NB4 (cell line): ENCODE measurements at regions not wholly inside any gene's neighbourhood (a gene's known extent, or its start where the extent isn't known, plus 50 kb on each side); places are given as distances from the start of the nearest gene placed in this dataset.

Source experiments
- DNase-seq: peaks from one replicate; pipeline ENCODE4 v3.0.0; 2010; ENCODE audit warnings: low read depth
- H3K4me3 ChIP-seq: one replicate; pipeline ENCODE4 v1.5.1; 2011; ENCODE audit warnings: mild to moderate bottlenecking, low read depth, low read length, moderate library complexity
- MYC ChIP-seq: IDR thresholded peaks from 2 replicates; pipeline ENCODE4 v1.6.1; 2011; ENCODE audit warnings: low read depth, low read length
- POLR2A ChIP-seq: IDR thresholded peaks from 2 replicates; pipeline ENCODE4 v1.6.1; 2011; ENCODE audit warnings: mild to moderate bottlenecking; ENCODE audit not compliant: insufficient read length; ENCODE audit errors: extremely low read depth
- TF ChIP-seq, protein P1 (sequence below): IDR thresholded peaks from 2 replicates; pipeline ENCODE4 v1.6.1; 2011; ENCODE audit warnings: low read depth, low read length
- TF ChIP-seq, protein P2 (sequence below): IDR thresholded peaks from one replicate; pipeline ENCODE4 v1.5.1; 2012; ENCODE audit warnings: low read depth, low read length

DNA sequence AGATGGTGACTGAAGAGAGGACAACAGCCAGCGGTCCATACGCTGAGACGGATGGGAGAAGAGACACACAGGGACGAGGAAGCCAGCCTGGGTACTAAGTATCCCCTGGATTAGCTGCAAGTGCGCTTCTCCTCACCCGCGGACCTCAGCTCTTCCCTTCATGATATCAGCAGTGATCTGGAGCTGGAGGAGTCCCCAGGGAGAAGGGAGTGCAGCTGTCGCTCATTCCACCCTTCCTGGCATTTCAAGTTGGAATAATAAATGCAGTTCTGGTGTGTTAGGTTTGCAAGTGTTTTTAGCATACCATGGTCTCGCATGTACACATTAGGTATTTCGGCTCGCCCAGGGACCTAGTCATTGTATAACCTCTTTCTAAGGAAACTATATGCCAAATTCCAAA lies 88.5 kb upstream of the C1QTNF9B start:
- no peak overlapping the region for H3K4me3 ChIP-seq
- no peak for DNase-seq
- TF ChIP-seq, protein P1, sequence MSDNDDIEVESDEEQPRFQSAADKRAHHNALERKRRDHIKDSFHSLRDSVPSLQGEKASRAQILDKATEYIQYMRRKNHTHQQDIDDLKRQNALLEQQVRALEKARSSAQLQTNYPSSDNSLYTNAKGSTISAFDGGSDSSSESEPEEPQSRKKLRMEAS, result no peak
- TF ChIP-seq MYC (no peak), POLR2A (no peak)
- TF ChIP-seq, protein P2, sequence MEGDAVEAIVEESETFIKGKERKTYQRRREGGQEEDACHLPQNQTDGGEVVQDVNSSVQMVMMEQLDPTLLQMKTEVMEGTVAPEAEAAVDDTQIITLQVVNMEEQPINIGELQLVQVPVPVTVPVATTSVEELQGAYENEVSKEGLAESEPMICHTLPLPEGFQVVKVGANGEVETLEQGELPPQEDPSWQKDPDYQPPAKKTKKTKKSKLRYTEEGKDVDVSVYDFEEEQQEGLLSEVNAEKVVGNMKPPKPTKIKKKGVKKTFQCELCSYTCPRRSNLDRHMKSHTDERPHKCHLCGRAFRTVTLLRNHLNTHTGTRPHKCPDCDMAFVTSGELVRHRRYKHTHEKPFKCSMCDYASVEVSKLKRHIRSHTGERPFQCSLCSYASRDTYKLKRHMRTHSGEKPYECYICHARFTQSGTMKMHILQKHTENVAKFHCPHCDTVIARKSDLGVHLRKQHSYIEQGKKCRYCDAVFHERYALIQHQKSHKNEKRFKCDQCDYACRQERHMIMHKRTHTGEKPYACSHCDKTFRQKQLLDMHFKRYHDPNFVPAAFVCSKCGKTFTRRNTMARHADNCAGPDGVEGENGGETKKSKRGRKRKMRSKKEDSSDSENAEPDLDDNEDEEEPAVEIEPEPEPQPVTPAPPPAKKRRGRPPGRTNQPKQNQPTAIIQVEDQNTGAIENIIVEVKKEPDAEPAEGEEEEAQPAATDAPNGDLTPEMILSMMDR, result no peak

DNA sequence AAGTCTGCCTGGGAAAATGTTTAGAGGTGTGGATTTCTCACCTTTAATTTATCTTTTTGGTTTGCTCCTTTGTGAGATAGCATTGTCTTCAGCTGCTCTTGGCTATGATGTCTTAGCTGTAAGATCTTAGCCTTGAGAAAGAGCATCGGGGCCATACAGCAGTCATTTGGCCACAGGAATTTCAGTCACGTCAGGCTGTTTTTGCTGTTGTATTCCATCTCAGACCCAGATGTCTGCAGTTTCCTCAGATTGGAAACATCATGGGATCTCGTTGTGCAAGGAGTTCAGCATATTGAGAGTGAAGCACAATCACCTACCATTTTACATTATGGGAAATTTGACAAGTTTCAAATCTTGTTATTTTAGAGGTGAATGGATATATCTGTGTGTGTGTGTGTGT lies 89.3 kb upstream of the C1QTNF9B start:
- TF ChIP-seq, protein P2, result no peak
- no peak for TF ChIP-seq POLR2A
- TF ChIP-seq, protein P1, result no peak
- no peak for TF ChIP-seq MYC
- no peak for DNase-seq
- no peak overlapping the region for H3K4me3 ChIP-seq

DNA sequence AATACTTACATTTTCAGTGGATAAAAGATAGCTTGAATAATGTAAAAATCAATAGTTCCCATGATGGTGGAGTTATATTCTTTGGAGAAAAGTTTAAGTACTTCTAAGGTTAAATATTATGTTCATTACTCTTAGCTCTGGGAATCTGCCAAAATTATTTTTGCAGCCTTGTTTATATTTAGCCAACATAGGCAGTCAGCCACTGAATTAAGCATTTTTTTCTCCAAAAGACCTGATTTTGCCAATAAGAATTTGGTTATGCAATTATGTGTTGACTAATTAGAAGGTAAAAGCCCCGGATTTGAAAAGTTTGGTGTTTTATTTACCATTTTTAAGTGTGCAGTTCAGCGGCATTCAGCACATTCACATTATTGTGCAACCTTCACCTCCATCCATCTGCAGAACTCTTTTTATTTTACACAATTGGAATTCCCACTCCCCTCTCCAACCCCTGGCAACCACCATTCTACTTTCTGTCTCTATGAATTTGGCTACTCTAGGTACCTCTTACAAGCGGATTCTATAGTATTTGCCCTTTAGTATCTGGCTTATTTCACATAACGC lies 90.1 kb upstream of the C1QTNF9B start:
- TF ChIP-seq MYC (no peak), POLR2A (no peak)
- TF ChIP-seq, protein P1, result no peak
- TF ChIP-seq, protein P2, result no peak
- no peak overlapping the region for H3K4me3 ChIP-seq
- DNase-seq, result no peak

DNA sequence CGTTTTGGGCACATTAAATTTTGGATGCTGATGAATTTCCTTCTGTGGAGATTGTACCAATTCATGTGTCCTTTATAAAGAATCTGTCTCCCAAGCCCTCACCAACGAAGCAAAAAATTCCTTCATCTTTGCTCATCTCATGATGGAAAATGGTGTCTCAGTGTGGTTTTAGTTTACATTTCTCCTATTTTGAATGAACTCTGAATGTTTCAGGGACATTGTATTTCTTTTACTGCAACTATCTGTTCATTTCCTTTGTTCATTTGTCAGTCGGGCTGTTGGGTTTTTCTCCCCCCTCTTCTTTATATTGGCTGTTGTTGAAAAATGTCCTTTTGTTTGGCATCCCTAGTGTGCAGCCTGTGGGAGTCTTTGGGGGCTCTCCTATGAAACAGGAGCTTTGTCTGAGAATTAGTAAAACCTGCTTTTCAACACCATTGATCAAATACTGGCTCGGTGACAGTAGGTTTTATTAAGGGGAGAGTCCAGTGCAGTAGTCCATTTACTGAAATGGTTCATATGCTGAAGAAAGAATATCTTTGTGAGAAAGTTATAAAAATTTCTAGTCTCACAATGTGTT lies 91.3 kb upstream of the C1QTNF9B start:
- DNase-seq, result no peak
- TF ChIP-seq POLR2A, result no peak
- no peak for TF ChIP-seq MYC
- TF ChIP-seq, protein P2, result no peak
- TF ChIP-seq, protein P1, result no peak
- H3K4me3 ChIP-seq, result no peak overlapping the region

DNA sequence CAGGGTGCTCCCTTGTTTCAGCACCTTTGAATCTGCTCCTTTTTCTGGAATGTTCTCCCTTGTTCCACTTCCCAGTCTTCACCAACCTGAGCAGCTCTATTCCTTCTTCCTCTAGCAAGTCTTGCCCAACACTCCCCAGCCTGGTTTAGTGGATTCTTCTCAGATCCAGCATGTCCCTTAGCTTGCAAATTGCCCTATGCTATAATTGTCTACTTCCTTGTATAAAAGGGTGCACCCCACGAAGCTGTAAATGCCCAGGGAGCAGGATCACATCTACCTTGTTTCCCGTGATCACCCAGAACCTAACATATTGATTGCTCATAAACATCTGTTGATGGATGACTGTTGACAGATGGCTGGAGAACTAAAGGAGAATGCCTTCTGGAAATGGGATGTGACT lies 93.2 kb upstream of the C1QTNF9B start:
- DNase-seq, result no peak
- TF ChIP-seq, protein P1, result no peak
- TF ChIP-seq, protein P2, result no peak
- no peak overlapping the region for H3K4me3 ChIP-seq

DNA sequence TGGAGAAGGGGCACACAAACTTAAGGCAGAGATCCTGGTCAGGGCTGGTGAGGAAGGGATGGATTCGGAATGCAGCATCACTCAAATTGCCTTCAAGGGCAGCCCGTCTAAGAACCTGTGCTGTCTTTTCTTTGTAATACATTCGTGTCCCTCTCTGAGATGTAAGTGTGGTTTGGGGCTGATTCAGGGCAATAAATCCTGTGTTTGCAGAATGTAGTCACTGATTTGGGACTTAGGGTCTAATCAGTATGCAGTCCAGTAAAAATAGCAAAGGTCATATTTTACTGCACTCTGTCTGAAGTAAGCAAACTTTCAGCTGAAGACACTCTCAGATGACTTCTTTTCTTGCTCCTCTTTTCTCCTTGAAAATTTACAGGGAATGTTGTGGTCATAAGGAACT lies 93.8 kb upstream of the C1QTNF9B start:
- no peak for DNase-seq
- TF ChIP-seq MYC (no peak), POLR2A (no peak)
- TF ChIP-seq, protein P1, result no peak
- TF ChIP-seq, protein P2, result no peak
- H3K4me3 ChIP-seq, result no peak overlapping the region
